NCI-H2227 treated with DMSO at 0.1 percent for 48 hours (cell line): ENCODE measurements at regions not wholly inside any gene's neighbourhood (a gene's known extent, or its start where the extent isn't known, plus 50 kb on each side); places are given as distances from the start of the nearest gene placed in this dataset.
A peak's percentile ranks its signal among the peaks of the same experiment; 100 is the strongest.

Source experiments
- DNase-seq: peaks from one replicate; lab custom pipeline; 2025; lab: John Stamatoyannopoulos, UW

DNA sequence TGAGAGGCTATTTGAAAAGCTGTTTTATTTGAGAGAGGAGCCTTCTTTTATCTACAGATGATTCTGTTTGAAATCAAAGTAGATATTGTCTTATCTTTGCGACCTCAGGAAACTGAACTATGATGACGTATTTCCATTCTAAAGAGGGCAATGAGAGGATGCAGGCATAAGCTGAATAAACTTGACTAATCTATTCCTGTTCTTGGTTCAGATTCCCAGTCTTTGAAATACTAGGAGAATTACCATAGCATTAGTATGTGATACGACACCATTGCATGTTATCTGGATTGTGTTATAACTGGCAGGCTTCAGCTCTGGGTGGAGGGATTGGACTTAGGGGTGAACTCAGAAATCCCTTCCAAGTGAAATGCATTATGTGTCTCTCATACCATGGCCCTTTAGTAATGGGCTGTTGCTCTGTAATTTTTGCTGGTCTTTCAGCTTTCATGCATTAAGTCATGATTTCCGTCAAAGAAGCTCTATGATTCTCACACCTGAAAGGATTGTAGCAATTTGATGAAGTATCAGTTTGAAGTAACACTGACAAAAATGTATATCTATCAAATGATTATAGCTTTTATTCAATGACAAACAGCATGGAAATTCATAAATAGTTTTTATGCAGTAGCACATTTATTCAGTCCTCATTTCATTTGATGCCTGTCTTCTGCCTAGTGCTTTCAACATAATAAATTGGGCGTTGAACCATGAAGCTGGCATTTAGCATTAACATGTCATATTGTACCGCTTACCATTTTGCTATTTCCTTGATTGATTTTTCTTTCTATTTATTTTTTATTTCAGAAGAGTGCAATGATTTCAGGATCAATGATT is 138.4 kb upstream of the SPACA1 start:
- DNase-seq = no peak

DNA sequence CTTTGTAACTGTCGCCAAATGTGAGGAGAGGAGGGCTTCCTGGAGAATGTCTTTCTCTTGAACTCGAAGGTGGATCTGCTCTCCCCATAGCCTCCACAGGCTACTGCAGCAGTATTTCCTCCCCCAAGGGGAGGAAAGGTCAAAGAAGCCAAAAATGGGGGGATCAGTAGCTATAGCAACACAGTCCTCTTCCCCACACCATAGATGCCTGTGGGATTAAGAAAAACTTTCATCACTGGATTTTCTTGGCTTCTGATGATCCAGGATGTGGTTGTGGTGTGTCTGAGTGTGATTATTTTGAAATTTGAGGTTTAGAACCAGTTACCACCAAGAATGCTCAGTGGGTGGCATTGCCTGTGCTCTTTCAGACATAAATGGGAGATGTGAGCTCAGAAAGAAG is 140.1 kb upstream of the SPACA1 start:
- DNase-seq = no peak

GRCh38 chr6:87905101-87905641 is 142.5 kb upstream of the SPACA1 start:
- DNase-seq = no peak

- peak; percentile 43 for DNase-seq
Measured at GRCh38 chr6:87904011-87904410, 143.6 kb upstream of the SPACA1 start.

DNA sequence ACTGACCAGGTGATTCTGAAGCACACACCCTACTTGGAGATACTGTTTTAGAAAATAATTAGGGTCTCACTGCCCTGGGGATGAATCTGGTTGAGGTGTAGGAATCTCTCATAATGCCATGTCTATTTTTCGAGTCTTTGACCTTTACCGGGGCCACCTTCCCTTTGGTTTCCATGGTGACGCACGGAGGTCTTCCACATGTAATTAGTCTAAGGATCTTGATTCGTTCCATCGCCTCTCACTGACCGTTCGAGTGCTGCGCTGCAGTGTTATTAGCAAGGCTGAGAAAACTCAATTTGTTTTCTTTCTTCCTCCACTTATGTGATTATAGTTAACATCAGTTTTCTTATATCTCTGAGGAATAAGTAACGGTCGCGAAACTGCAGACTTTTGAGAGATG is 144.3 kb upstream of the SPACA1 start:
- DNase-seq = peak; percentile 51

- DNase-seq = no peak
Measured at GRCh38 chr6:87902383-87902782, 145.3 kb upstream of the SPACA1 start.

DNA sequence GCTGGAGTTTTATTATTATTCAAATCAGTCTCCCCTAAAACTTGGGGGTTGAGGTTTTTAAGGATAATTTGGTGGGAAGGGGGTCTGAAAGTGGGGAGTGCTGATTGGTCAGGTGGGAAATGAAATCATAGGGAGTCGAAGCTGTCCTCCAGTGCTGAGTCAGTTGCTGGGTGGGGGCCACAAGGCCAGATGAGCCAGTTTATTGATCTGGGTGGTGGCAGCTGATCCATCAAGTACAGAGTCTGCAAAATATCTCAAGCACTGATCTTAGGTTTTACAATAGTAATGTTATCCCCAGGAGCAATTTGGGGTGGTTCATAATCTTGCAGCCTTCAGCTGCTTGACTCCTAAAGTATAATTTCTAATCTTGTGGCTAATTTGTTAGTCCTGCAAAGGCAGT is 146.0 kb upstream of the SPACA1 start:
- DNase-seq = no peak

DNA sequence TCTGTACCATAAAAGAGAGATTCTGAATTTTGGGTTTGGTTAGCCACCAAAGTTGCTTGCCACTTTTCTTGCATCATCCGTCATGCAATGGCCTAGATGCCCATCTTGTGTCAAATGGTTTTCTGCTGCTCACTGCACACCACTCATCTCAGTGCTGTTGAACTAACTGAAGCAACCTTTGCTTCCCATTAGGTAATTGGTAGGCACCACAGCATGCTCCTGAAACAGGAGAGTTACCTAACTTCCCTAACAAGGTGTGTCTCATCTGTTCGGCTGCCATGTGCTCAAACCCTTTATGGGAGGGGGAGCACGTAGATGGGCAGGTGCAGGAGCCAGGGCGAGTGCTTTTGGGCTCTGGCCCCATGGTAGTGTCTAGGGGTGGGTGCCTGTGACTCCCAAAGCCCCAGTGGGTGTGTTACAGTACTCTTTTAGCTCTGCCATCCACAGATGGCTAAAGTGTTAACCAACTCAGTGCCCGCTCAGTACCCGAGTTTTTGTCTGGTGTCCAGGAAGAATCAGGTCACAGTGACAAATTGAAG is 147.4 kb upstream of the SPACA1 start:
- no peak for DNase-seq

DNA sequence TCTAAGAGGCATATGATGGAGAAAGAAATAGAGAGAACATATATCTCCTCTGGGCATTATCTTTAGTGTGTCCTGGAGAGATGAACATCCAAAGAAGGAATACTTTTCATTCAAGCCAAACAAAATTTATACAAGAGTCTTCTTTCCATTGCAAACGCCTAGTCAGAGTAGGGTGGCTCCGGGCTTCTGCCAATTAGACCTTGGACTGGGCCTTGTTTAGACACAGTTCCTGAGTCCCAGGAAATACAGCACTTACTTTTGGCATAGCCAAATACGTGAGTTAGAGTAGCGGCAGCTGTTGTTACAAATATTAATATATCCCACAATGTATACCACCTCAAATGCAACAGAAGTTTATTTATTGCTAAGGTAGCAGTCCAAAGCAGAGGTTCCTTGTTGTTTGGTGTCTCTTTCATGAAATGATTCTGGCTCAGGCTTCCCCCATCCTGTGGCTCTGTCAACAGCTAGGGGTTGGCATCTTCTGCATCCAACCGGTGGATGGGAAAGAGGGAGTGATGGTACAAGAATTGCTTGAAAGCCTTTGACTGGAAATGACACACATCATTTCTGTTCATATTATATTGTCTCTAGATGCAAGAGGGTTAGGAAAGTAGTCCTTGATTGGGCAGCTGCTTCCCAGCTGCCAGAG is 148.0 kb upstream of the SPACA1 start:
- DNase-seq = no peak

DNA sequence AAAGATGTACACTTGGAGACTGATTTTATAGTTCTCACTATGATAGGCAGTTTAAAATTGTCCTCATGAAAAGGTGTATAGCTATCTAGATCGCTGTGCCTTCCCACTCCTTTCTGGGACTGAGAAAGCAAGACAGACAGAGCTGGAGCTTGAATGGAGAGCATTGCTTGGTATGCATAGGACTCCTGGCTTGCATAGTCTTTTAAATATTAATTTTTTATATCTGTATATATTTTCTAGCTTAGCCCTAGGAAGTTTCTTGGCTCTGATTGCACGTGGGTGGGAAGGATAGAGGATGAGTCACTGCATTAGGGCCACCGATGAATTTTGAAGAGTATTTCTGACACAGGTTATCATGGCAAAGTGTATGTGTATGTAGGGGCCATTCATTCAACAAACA is 150.0 kb upstream of the SPACA1 start:
- no peak for DNase-seq

- no peak for DNase-seq
Measured at GRCh38 chr6:87897013-87897412, 150.6 kb upstream of the SPACA1 start.

GRCh38 chr6:87887266-87887665 is 160.4 kb upstream of the SPACA1 start:
- DNase-seq = no peak

DNA sequence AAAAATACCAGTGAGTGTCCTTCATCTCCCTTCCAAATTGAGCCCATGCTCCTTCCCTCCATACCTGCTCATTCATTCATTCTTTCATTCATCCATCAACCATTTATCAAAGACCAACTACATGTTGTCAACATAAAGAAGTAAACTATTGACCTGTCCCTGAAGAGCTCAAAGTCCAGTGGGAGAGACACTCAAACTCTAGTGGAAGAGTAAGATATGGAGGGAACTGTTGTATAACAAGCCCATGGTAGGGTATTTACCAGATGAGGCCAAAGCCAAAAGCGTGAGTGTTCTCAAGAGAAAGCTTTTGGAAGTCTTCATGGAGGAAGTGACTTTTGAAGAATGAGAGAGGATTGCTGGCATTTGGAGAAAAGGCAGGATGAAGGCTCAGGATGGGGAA is 163.4 kb upstream of the SPACA1 start:
- no peak for DNase-seq

DNA sequence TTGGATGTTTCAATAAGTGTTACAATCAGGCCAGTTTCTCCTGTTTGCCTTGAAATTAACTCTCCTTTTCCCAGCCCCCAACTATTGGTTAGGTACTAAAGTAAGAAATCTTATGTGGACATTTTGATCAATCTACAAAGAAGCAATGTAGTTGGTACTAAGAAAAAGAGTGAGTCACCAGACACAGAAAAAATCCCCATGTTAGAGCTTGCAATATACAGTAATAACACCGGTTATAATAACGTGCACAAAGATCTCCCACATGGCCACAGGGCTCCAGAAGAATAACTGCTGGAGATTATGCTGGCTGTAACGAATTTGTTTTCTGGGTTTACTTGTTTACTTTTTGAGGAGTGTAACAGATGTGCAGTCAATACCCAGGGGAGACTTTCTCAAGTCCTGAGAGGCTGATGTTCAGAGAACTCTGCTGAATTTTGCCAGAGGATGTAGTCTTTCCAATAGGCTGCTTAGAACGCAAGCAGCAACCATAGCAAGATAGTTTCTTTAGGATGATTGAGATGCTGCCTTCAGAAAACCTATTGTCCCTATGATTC is 166.2 kb upstream of the SPACA1 start:
- no peak for DNase-seq

GRCh38 chr6:87879132-87879861 is 168.3 kb upstream of the SPACA1 start:
- DNase-seq = no peak

DNA sequence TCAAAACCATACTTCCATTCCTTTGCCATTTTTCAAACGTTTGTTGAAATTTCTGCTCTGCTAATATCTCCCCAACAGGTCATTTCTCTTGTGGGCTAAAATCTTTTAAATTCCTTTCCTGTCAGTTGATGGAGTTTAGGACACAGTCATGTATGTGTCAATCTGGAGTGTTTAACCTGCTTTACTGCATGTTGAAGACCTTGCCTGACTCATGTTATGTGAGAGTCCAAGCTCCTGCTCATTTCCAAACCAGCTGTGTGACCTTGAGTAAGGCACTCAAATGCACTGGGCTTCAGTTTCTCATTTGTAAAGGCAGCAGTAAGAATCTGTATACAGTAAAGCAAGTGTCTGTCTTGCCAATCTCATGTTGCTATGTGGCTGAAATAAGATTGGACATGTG is 171.9 kb upstream of the SPACA1 start:
- DNase-seq = no peak

DNA sequence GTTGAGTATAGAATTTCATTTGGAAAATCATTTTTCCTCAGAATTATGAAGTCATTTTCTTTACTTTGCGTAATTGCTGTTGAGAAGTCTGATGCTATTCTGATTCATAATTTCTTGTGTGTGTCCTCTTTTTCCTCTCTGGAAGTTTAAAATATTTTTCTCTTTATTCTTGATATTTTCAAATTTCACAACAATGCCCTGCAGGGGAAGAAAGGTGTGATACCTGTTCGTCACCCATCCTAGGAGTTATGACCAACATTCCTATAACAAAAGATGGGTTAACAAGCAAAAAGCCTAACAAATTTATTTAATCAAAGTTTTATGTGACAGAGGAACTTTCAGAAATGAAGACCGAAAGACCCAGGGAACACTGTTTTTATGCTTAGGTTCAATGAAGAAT is 171.5 kb upstream of the AKIRIN2 start:
- DNase-seq = no peak

DNA sequence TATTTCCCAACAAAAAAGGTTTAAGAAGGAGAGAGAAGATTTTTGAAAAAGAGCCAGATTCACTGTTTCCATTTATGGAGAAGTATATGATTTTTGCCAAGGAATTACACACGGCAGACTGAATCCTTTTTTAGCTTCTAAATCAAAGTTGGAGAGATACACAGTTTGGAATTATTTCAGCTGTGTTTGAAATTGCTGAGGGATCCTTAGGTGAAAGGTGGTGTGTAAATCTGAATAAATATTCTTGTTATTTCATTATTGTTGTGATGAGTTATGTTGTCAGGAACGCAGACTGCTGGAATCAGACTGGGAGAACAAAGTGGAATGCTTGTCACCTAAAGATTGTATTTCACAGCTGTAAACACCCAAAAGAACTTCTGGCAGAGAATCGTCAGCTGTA is 168.5 kb upstream of the AKIRIN2 start:
- DNase-seq = no peak

DNA sequence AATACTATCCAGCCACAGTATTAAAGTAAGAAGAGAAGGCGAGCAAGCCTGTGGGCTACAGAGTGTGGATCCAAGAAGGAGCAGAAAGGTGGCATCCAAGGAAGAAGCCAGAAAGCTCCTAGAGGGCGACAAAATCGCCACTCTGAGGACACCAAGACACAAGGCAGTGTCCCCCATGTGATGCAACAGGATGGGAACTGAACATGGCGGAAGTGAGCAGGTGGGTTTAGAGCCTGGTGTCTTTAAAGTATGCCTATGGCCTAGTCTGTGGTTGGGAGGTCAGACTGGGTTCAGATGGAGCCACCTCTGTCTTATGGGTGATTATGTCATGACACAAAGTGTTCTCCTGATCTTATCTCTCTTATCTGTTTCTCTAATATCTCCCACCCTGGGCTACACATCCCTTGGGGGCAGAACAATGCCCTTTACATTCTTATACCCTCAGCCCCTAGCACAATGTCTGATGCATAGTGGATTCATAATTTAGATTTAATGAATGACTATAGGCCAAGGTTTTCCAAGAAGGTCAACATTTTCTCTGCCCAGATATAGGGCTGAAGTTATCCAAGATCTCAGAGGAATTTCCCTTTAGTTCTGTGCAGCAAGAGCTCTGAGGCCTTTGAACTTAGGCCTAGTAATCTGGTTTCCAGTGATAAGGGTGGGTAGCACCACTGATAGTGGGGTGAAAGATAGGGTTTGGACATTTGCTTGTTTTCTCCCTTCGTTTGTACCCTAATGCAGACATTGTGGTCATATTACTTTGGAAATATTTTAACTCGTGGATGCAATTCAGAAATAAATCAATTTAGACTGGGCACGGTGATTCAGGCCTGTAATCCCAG is 167.3 kb upstream of the AKIRIN2 start:
- DNase-seq = no peak

DNA sequence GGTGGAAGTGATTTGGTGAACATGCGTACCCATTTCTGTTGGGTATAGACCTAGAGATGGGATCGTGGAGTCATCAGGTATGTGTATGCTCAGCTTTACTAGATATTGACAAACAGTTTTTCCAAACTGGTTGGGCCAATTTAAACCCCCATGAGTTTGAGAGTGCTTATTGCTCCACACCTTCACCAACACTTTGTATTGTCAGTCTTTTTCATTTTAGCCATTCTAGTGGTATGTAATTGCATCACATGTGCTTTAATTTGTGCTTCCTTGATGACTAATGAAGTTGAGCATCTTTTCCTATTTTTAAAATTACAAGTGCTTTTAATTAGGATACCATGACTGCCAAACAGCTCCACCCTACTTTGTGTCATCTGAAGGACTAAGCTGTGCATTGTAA is 158.9 kb upstream of the AKIRIN2 start:
- DNase-seq = no peak

DNA sequence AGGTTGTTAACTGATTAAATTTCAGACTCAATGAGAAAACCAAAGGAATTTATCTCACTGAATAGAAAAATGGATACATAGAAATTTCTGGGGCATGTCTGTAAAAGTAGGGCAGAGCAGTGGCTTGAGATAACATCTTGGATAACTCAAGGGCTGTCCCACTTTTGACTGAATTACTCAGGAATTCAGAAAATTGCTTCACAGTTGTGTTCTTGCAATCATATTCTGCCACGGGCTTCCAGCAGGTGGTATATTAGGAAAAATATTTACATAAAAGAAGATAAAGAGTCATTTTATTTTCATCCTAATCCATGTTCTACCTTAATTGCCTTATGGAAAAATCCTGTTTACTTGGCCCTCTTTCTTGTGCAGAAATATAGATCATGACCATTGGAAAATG is 156.4 kb upstream of the AKIRIN2 start:
- DNase-seq = no peak
